Neutrophil (primary cell): ENCODE measurements at regions not wholly inside any gene's neighbourhood (a gene's known extent, or its start where the extent isn't known, plus 50 kb on each side); places are given as distances from the start of the nearest gene placed in this dataset.

Source experiments
- H3K27ac ChIP-seq: fragments of 200-600 bp; sonication (generic); 2 replicates; pipeline ENCODE4 v1.5.1; 2016; ENCODE audit warnings: mild to moderate bottlenecking, moderate library complexity
- H3K27me3 ChIP-seq: fragments of 200-600 bp; sonication (generic); 2 replicates; pipeline ENCODE4 v1.6.0; 2016; ENCODE audit warnings: mild to moderate bottlenecking
- H3K36me3 ChIP-seq: fragments of 200-600 bp; sonication (generic); 2 replicates; pipeline ENCODE4 v1.5.1; 2017
- H3K4me1 ChIP-seq, 2 experiments: fragments of 200-600 bp in 1 of 2; sonication (generic) in 1 of 2; 1 replicate in 1 of 2; 2 replicates in 1 of 2; pipeline versions ENCODE4 v1.5.1 to v1.6.1; 2013 to 2016; ENCODE audit warnings: low read depth in 1 of 2, low read length in 1 of 2, mild to moderate bottlenecking in 1 of 2, moderate library complexity in 1 of 2; ENCODE audit not compliant: control insufficient read depth in 1 of 2, insufficient read depth in 1 of 2
- H3K4me3 ChIP-seq, 2 experiments: fragments of 200-600 bp in 1 of 2; sonication (generic) in 1 of 2; 1 replicate in 1 of 2; 2 replicates in 1 of 2; pipeline ENCODE4 v1.5.1; 2013 to 2016; ENCODE audit warnings: low read depth in 1 of 2, low read length in 1 of 2, mild to moderate bottlenecking in 1 of 2, moderate library complexity in 1 of 2
- H3K9me3 ChIP-seq: fragments of 200-600 bp; sonication (generic); 2 replicates; pipeline ENCODE4 v1.5.1; 2016
- CTCF ChIP-seq: fragments of 200-600 bp; sonication (generic); IDR thresholded peaks from 2 replicates; pipeline ENCODE4 v1.5.1; 2016; ENCODE audit warnings: antibody characterized with exemption

- H3K9me3 ChIP-seq: no peaks in the 10 kb centered on the region
- no peaks in the 10 kb centered on the region for H3K27me3 ChIP-seq
- no peaks in the 10 kb centered on the region for H3K36me3 ChIP-seq
- no peak overlapping the region for H3K27ac ChIP-seq
- H3K4me1 ChIP-seq: peaks cover 20 to 31% of the 10 kb centered on the region in 2 experiments
- TF ChIP-seq CTCF: no peak
- H3K4me3 ChIP-seq: no peak overlapping the region
These were observed 50.7 kb upstream of the MGAT5 start for GRCh38 chr2:134203175-134203574.
